ENCODE measurements at regions not wholly inside any gene's neighbourhood (a gene's known extent, or its start where the extent isn't known, plus 50 kb on each side); places are given as distances from the start of the nearest gene placed in this dataset.

GRCh38 chr3:105304487-105304886, 62.2 kb upstream of the ALCAM start:
- H3K14ac ChIP-seq (ENCODE audit: insufficient read length): no peak overlapping the region
- H3K4me3 ChIP-seq (ENCODE audit: extremely low read depth in 1 of 4, insufficient read depth in 2 of 4, low read depth in 3 of 4, low read length in 4 of 4): no peak overlapping the region
- H3K27me3 ChIP-seq (replicated peaks in 1 of 4; ENCODE audit: control insufficient read depth in 3 of 4, extremely low read depth in 1 of 4, insufficient read depth in 3 of 4, low read length in 3 of 4): no peaks in the 10 kb centered on the region
- no peak overlapping the region for H4K91ac ChIP-seq (replicated peaks; ENCODE audit: insufficient read length, low read length)
- no peak overlapping the region for H3K4ac ChIP-seq (replicated peaks; ENCODE audit: insufficient read length, low read depth, low read length)
- no peak for DNase-seq (ENCODE audit: low read depth in 1 of 2, low spot score in 2 of 2)
- H2AFZ ChIP-seq (ENCODE audit: low read length): no peak overlapping the region
- no peak overlapping the region for H2BK5ac ChIP-seq (ENCODE audit: low read depth, low read length)
- no peaks in the 10 kb centered on the region for H3K23me2 ChIP-seq (ENCODE audit: low read depth, low read length)
- H2BK20ac ChIP-seq (ENCODE audit: low read length): no peak overlapping the region
- no peaks in the 10 kb centered on the region for H4K20me1 ChIP-seq (replicated peaks in 1 of 2; ENCODE audit: control insufficient read depth in 1 of 2, insufficient read depth in 2 of 2, low read length in 2 of 2)
- H3K4me1 ChIP-seq (replicated peaks in 1 of 4; ENCODE audit: control insufficient read depth in 3 of 4, insufficient read depth in 4 of 4, low read length in 3 of 4): no peaks in the 10 kb centered on the region
- no peaks in the 10 kb centered on the region for H3K9me3 ChIP-seq (ENCODE audit: insufficient read depth in 2 of 2, low read depth in 1 of 2, low read length in 1 of 2)
- POLR2A ChIA-PET (ENCODE audit: partially characterized antibody): no interaction called here
- H3K79me1 ChIP-seq (ENCODE audit: low read depth, low read length): no peaks in the 10 kb centered on the region
- H4K5ac ChIP-seq (ENCODE audit: insufficient read length, low read depth, low read length): no peak overlapping the region
- H3K79me2 ChIP-seq (ENCODE audit: control insufficient read depth in 1 of 2, insufficient read depth in 2 of 2, low read length in 2 of 2): no peaks in the 10 kb centered on the region
- H3K4me2 ChIP-seq (ENCODE audit: insufficient read depth in 1 of 2, low read depth in 2 of 2, low read length in 2 of 2): no peak overlapping the region
- H3K23ac ChIP-seq (ENCODE audit: insufficient read length): no peak overlapping the region
- no peak overlapping the region for H3K9ac ChIP-seq (replicated peaks in 1 of 4; ENCODE audit: extremely low read depth in 1 of 4, low read depth in 3 of 4, low read length in 3 of 4)
- CTCF ChIA-PET (ENCODE audit: partially characterized antibody): no interaction called here
- 69% methylated on average over 1 of the region's 1 CpG; no CpG with 5 or more reads in 1 of the 2 experiments for WGBS, 2 experiments (ENCODE audit: extremely low coverage in 1 of 2, insufficient coverage in 1 of 2, insufficient read length in 1 of 2, insufficient replicate concordance in 2 of 2, low coverage in 1 of 2, low lambda C conversion rate in 2 of 2, missing lambda C conversion rate in 1 of 2)
- H2BK15ac ChIP-seq (ENCODE audit: low read length): no peak overlapping the region
- H2AK5ac ChIP-seq (ENCODE audit: low read depth, low read length): no peak overlapping the region
- no peak overlapping the region for H3K56ac ChIP-seq (replicated peaks; ENCODE audit: insufficient read length, low read depth, low read length)
- no peak overlapping the region for H3K27ac ChIP-seq (ENCODE audit: low read depth, low read length)
- no peak overlapping the region for H4K8ac ChIP-seq (ENCODE audit: extremely low read depth, insufficient read depth, low read length)
- no peak overlapping the region for H3K18ac ChIP-seq (ENCODE audit: extremely low read depth, low read length)
- no peak overlapping the region for H2BK12ac ChIP-seq (ENCODE audit: low read depth, low read length)
- H2BK120ac ChIP-seq (replicated peaks; ENCODE audit: low read depth, low read length): no peak overlapping the region
- H3K36me3 ChIP-seq (ENCODE audit: control insufficient read depth in 2 of 4, insufficient read depth in 4 of 4, low read length in 3 of 4): no peaks in the 10 kb centered on the region
- TF ChIP-seq JUN (IDR thresholded peaks at IDR 0.05; ENCODE audit: low read depth, low read length): no peak
- no peak for TF ChIP-seq TCF12 (IDR thresholded peaks at IDR 0.05; ENCODE audit: low read depth, low read length)
- TF ChIP-seq BCL11A (IDR thresholded peaks at IDR 0.05; ENCODE audit: low read depth in 2 of 2, low read length in 2 of 2): no peak
- TF ChIP-seq SP2 (IDR thresholded peaks at IDR 0.05; ENCODE audit: low read length): no peak
- TF ChIP-seq SIRT6 (IDR thresholded peaks at IDR 0.05; ENCODE audit: low read length): no peak
- no peak for TF ChIP-seq RFX5 (IDR thresholded peaks at IDR 0.05; ENCODE audit: borderline replicate concordance, low read depth, low read length)
- no peak for FAIRE-seq
